Sigmoid colon (tissue), 3 donors: ENCODE measurements at regions not wholly inside any gene's neighbourhood (a gene's known extent, or its start where the extent isn't known, plus 50 kb on each side); places are given as distances from the start of the nearest gene placed in this dataset.

Source experiments
- CTCF ChIP-seq, 4 experiments: fragments of 450-650 bp in 3 of 4; fragments of 200-600 bp in 1 of 4; IDR thresholded peaks; one replicate each; pipeline ENCODE4 v1.5.1; 2016 to 2019; ENCODE audit warnings: antibody characterized with exemption in 4 of 4, mild to moderate bottlenecking in 3 of 4, moderate library complexity in 2 of 4
- POLR2A ChIP-seq, 2 donors: fragments of 450-650 bp; IDR thresholded peaks; one replicate each; pipeline ENCODE4 v1.6.1; 2016; ENCODE audit warnings: antibody characterized with exemption in 2 of 2, mild to moderate bottlenecking in 2 of 2, moderate library complexity in 2 of 2

- TF ChIP-seq CTCF (IDR thresholded peaks at IDR 0.05) (no peak), POLR2A (IDR thresholded peaks at IDR 0.05) (no peak)
These were observed 472.8 kb downstream of the TOX3 start for GRCh38 chr16:52074133-52074532.
